Erythroblast (primary cell): ENCODE measurements at regions not wholly inside any gene's neighbourhood (a gene's known extent, or its start where the extent isn't known, plus 50 kb on each side); places are given as distances from the start of the nearest gene placed in this dataset.
A peak's percentile ranks its signal among the peaks of the same experiment; 100 is the strongest.
"Not testable (repeated sequence)": the region's sequence is repeated elsewhere in the genome, so short reads cannot be mapped to it uniquely, and the experiment has no call there.

Source experiments
- DNase-seq, 2 experiments: peaks; one replicate each; lab custom pipeline; 2025; lab: John Stamatoyannopoulos, UW
- GATA1 ChIP-seq: IDR thresholded peaks from 2 replicates; pipeline ENCODE4 v1.6.1; 2011; ENCODE audit warnings: low read depth, mild to moderate bottlenecking, control low read depth, low read length, moderate library complexity
- POLR2A ChIP-seq: IDR thresholded peaks from 2 replicates; pipeline ENCODE4 v1.6.1; 2011; ENCODE audit warnings: mild to moderate bottlenecking, low read length

DNA sequence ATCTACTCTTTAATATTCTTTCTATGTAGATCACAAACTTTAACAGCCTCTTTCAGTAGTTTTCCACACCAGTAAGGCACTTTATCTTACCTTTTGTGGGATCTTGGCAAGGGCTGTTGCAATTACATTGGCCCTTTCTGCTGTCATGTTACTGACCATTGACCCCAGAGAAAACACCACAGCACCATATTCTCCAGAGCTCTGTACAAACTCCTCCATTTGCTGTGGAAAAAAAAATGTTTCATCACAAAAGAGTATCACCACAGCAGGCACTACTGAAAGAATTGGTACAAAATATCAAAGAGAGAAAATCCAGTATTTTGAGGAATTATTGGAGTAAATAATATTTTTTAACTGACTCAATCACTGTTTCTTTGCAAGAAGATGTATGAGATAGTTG, 62.3 kb upstream of the UGT2A3 start:
- not testable (repeated sequence) for DNase-seq

- DNase-seq, result not testable (repeated sequence)
These were observed 66.4 kb upstream of the UGT2A3 start for GRCh38 chr4:69017986-69018385.

DNA sequence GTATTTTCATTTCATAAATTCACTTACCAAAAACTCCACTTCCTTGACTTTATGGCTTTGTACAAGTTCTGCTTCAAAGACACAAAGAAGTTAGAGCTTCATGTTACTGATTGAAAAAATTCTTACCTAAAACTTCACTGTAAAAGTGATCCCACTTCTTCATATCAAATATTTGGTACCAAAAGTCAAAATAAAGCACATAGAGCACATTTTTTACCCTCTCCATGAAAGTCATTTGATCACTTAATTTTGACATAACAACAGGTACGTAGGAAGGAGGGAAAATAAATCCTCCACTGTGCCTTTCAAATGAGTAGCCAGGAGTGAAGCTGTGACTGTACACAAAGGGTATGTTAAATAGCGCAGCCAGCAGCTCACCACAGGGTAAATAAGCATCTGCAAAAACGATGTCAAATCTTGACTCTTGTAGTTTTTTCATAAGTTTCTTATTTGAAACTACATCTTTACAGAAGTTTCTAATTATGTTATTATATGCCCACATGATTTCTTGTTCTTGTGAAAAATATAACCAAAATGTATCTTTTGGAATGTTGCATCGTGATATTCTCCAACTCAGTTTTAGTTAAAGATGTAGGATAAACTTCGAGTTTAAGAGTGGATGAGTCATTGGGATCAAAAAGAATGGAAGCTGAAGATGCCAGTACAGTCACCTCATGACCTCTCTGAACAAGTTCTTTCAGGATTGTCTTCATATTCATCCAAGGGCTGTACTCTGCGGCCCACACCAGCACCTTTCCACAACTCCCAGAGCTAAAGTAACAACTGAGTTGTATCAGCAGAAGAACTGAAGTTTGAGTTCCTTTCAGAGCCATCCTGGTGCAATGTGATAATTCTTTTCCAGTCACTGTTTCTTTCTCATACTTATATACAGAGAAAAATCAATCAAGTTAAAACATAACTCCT, 68.2 kb upstream of the UGT2A3 start:
- not testable (repeated sequence) for DNase-seq

GRCh38 chr4:69020462-69020807, 68.8 kb upstream of the UGT2A3 start:
- not testable (repeated sequence) for DNase-seq

GRCh38 chr4:69025191-69025998, 70.9 kb upstream of the UGT2B7 start:
- TF ChIP-seq POLR2A, result no peak
- no peak for TF ChIP-seq GATA1
- peak; percentile 17 to 27 for DNase-seq

DNA sequence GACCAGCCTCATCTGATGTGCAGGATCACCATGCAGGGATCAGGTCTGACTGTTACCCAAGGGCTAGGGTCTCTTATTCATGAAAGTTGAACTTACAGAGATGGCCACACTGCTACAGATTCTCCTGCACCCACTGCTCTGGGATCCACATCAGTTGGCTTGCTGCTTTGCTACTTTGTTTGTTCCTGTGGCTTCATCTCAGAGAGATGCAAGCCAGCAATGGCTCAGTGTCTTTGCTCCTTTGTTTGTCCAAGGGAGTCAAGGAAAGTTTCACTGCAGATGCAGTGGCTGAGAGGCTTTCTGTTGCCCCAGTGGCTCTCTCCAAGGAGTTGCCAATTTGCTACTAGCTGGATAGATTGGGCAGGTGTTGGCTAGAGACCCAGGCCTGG, 70.3 kb upstream of the UGT2B7 start:
- no peak for TF ChIP-seq GATA1
- no peak for TF ChIP-seq POLR2A
- no peak for DNase-seq

DNA sequence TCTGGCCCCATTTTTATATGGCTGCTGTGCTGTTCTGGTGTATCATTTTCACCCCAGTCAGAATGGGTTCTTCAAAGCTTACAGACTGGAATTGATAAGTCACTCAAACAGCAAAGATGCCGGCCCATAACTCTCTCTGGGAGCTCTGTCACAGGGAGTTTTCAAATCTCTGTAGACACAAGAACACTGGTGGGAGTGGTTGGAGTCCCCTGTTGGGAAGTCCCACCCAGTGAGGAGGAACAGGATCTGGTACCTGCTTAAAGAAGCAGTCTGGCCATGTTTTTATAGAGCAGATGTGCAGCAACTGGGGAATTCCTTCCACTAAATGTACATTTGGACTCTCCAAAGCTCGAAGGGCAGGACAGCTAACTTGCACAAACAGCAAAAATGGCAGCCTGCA, 69.3 kb upstream of the UGT2B7 start:
- TF ChIP-seq POLR2A (no peak), GATA1 (no peak)
- no peak for DNase-seq

DNA sequence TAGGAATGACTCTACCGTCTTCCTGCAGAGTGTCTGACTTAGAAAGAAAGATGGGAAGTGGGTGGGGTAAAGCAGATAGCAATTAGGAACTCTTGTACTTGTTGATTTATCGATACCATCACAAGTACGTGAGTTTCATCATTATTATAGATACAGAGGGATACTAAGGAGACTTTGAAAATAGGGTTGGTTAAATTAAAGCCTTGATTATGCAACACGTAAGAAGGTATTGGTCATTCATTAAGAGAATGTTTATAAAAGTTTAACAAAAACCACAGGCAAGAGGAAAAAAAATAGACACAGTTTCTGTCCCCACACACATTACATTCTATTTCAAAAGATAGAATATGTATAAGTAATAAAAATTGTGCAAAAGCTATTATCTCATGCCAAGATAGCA, 65.9 kb upstream of the UGT2B7 start:
- DNase-seq, result no peak
- TF ChIP-seq GATA1, result no peak
- no peak for TF ChIP-seq POLR2A

- DNase-seq, result no peak
These were observed 63.2 kb upstream of the UGT2B7 start for GRCh38 chr4:69032847-69033638.

GRCh38 chr4:69034315-69034740, 61.9 kb upstream of the UGT2B7 start:
- not testable (repeated sequence) for DNase-seq

More at GRCh38 chr4:69032847-69033638, 63.2 kb upstream of the UGT2B7 start:
- TF ChIP-seq POLR2A, result no peak
- TF ChIP-seq GATA1, result no peak

- no peak for DNase-seq
- TF ChIP-seq POLR2A (no peak), GATA1 (no peak)
These were observed 57.7 kb upstream of the UGT2B7 start for GRCh38 chr4:69038582-69038981.

GRCh38 chr4:69039071-69039470, 57.2 kb upstream of the UGT2B7 start:
- no peak for TF ChIP-seq GATA1
- TF ChIP-seq POLR2A, result no peak
- DNase-seq, result no peak

DNA sequence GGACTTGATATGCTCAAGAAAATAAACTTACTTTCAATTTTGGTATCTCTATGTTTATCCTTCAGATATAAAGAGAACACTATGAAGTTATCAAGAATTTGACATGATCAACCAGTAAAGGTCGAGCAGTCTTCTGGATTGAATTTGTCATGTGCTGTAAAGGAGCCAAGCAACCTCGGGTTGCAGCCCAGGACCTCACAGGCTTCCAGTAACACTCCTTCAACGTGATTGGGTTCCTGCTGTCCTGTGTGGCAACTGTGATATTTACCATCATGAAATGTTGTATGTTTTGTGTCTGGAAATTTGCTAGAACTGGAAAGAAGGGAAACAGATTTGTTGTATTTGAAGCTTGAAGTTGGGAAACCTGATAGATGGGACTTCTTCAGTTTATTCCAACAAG, 52.0 kb upstream of the UGT2B7 start:
- no peak for DNase-seq
- TF ChIP-seq GATA1, result no peak
- TF ChIP-seq POLR2A, result no peak
